GM12891 (cell line): ENCODE measurements at regions not wholly inside any gene's neighbourhood (a gene's known extent, or its start where the extent isn't known, plus 50 kb on each side); places are given as distances from the start of the nearest gene placed in this dataset.

Source experiments
- DNase-seq: peaks from one replicate; pipeline ENCODE4 v3.0.0; 2011; ENCODE audit warnings: low spot score; ENCODE audit not compliant: insufficient read length
- FAIRE-seq: peaks from 2 replicates; lab custom pipeline; 2011; peaks lifted over from hg19 to GRCh38; lab: Jason Lieb, UNC
- PAX5 ChIP-seq: IDR thresholded peaks from 2 replicates; pipeline ENCODE4 v1.6.1; 2011; ENCODE audit warnings: low read length, moderate library complexity, mild to moderate bottlenecking; ENCODE audit not compliant: insufficient read depth, severe bottlenecking
- POLR2A ChIP-seq: IDR thresholded peaks from 2 replicates; pipeline ENCODE4 v1.6.1; 2011; ENCODE audit warnings: low read depth, low read length, control low read depth
- POLR2AphosphoS5 ChIP-seq: IDR thresholded peaks from 2 replicates; pipeline ENCODE4 v1.6.1; 2011; ENCODE audit warnings: low read depth, low read length, control low read depth
- POU2F2 ChIP-seq: IDR thresholded peaks from 2 replicates; pipeline ENCODE4 v1.6.1; 2011; ENCODE audit warnings: low read depth, mild to moderate bottlenecking, control low read depth, low read length, moderate library complexity
- SPI1 ChIP-seq: IDR thresholded peaks from 2 replicates; pipeline ENCODE4 v1.6.1; 2011; ENCODE audit warnings: low read depth, low read length, control low read depth
- TAF1 ChIP-seq: IDR thresholded peaks from 2 replicates; pipeline ENCODE4 v1.6.1; 2011; ENCODE audit warnings: low read depth, low read length, control low read depth

DNA sequence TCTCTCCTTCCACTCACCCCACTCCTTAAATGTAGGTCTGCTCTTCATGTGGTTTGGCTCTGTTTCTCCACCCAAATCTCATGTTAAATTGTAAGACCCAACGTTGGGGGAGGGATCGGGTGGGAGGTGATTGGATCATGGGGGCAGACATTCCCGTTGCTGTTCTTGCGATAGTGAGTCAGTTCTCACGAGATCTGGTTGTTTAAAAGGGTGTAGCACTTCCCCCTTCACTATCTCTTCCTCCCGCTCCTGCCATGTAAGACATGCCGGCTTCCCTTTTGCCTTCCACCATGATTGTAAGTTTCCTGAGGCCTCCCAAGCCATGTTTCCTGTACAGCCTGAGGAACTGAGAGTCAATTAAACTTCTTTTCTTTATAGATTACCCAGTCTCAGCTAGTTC is 1044.5 kb upstream of the POU3F3 start:
- FAIRE-seq = no peak
- no peak for TF ChIP-seq SPI1
- no peak for TF ChIP-seq POLR2A
- TF ChIP-seq TAF1 = no peak
- TF ChIP-seq POU2F2 = no peak
- no peak for TF ChIP-seq POLR2AphosphoS5
- no peak for TF ChIP-seq PAX5
- no peak for DNase-seq

- FAIRE-seq (no peak), DNase-seq (no peak)
- TF ChIP-seq SPI1 = no peak
- no peak for TF ChIP-seq POU2F2
- no peak for TF ChIP-seq PAX5
- TF ChIP-seq POLR2A = no peak
- TF ChIP-seq TAF1 = no peak
- TF ChIP-seq POLR2AphosphoS5 = no peak
These were observed 1043.9 kb upstream of the POU3F3 start for GRCh38 chr2:103809941-103810441.

DNA sequence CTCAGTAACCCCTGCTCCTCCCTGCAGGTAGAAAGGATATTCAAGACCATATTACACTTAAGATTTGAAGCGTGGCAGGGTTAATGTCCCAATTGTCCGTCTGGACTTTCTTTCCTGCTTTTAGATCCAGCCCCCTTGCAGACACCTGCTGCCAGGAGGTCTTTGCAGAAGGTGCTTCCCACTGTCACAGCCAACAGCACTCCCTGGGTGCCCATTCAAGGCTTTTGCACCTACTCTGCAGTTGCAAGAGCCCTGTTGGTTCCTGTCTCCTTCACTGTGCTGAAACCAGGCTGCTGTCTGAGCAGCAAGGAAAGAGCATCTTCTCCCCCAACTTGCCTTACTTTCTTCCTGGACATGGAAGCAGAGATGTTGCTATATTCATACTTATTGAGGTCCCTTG is 1043.0 kb upstream of the POU3F3 start:
- DNase-seq (no peak), FAIRE-seq (no peak)
- TF ChIP-seq SPI1 (no peak), POU2F2 (no peak), TAF1 (no peak), POLR2AphosphoS5 (no peak), POLR2A (no peak), PAX5 (no peak)

GRCh38 chr2:103814016-103814415 is 1039.9 kb upstream of the POU3F3 start:
- no peak for FAIRE-seq
- no peak for DNase-seq
- TF ChIP-seq TAF1 (no peak), PAX5 (no peak), SPI1 (no peak), POLR2AphosphoS5 (no peak), POLR2A (no peak), POU2F2 (no peak)

DNA sequence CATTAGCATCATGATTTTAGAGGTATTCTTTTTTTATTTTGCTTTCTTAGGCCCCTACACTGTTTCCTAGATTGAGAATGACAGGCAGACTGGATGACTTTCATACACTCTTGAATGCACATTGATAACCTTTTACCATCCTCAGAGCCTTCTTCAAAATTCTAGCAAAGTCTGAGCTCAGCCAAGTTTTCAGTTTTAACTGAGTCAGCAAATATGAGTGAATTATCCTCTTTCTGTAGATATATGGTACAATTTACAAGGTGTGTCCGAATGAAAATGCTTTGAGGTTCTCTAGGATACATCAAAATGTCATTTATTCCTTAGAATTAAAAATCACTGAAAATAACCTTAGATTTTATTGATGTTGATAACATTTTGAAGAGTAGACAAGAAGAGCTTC is 1038.2 kb upstream of the POU3F3 start:
- no peak for FAIRE-seq
- DNase-seq = no peak
- TF ChIP-seq POLR2A (no peak), SPI1 (no peak), POU2F2 (no peak), PAX5 (no peak), POLR2AphosphoS5 (no peak), TAF1 (no peak)

DNA sequence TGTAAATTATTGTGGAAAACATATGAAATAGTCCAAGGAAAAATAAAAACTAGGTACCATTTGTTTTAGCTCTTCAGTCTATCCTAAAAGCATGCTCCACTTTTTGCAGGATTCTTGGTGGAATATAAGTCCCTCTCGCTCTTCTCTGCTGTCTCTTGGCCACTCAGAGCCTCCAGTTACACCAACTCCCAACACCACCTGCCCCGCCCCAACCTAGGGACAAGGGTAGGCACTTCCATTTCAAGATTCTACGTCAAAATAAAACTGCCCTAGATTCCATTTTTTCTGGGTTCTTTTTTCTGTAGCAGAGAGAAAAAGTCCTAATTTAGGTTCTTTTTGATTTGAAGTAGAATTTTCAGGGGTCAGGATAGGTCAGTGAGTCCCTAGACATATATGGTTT is 1036.2 kb upstream of the POU3F3 start:
- DNase-seq = no peak
- no peak for FAIRE-seq
- TF ChIP-seq PAX5 = no peak
- no peak for TF ChIP-seq POLR2A
- no peak for TF ChIP-seq SPI1
- no peak for TF ChIP-seq TAF1
- TF ChIP-seq POU2F2 = no peak
- no peak for TF ChIP-seq POLR2AphosphoS5

DNA sequence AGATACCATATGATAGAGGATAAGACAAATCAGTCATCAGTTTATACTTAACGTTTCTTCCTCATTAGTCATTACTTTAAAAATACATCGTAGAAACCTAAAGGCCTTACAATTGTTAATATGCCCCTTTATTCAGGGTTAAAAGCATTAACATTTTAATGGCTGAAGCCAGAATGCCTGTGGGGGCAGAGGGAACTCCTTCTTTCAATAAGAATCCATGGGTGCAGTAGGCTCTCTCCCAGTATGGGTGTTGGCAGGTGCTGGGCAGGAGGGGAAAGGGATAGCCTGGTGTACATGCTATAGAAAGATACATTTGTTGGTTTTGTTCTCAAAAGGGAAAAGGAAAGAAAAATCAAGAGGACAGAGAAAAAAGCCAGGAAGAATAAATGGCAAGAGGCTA is 1035.7 kb upstream of the POU3F3 start:
- no peak for FAIRE-seq
- no peak for TF ChIP-seq POLR2A
- TF ChIP-seq POLR2AphosphoS5 = no peak
- TF ChIP-seq POU2F2 = no peak
- DNase-seq = no peak

DNA sequence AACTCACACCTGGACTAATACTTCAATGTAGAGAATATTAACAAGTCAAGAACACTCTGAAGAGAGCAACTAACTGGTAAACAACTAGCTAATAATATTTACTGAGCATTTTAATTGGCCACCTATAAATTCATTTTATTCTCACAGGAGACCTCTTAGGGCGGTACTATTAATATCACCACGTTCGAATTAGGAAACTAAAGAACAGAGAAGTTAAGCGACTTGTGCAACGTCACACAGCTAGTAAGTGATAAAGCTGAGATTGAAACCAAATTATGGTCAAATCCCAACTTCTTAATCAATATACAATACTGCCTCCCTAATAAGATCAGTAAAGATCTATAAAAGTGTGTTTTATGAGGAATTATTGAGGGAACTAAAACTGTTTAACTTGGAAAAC is 1034.3 kb upstream of the POU3F3 start:
- no peak for FAIRE-seq
- TF ChIP-seq POLR2A (no peak), POU2F2 (no peak), TAF1 (no peak), POLR2AphosphoS5 (no peak), SPI1 (no peak), PAX5 (no peak)
- no peak for DNase-seq

DNA sequence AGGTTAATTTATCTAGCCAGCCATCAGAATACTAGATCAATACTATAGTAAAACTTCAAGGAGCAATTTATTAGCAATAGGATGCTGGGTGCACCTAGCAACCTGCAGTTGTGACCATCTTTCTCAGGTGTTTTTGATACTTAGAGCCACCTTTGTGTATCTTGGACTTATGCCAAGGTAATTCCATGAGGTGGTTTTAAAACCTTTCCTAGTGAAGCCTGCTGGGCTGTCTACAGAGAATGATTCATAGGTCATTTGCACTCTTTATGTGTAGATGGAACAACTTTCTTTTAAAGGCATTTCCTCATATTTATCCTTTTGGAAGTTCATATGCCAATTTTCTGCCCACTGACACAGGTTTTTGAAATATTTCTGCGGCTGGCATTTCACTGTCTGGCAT is 1030.1 kb upstream of the POU3F3 start:
- DNase-seq = no peak
- no peak for TF ChIP-seq POLR2A
- no peak for FAIRE-seq

GRCh38 chr2:103847276-103847675 is 1006.6 kb upstream of the POU3F3 start:
- DNase-seq (no peak), FAIRE-seq (no peak)
- no peak for TF ChIP-seq PAX5
- TF ChIP-seq POLR2A = no peak
- TF ChIP-seq TAF1 = no peak
- TF ChIP-seq POLR2AphosphoS5 = no peak
- TF ChIP-seq SPI1 = no peak
- TF ChIP-seq POU2F2 = no peak

GRCh38 chr2:103859238-103859637 is 994.7 kb upstream of the POU3F3 start:
- DNase-seq (no peak), FAIRE-seq (no peak)
- TF ChIP-seq PAX5 (no peak), POU2F2 (no peak), POLR2A (no peak), TAF1 (no peak), POLR2AphosphoS5 (no peak), SPI1 (no peak)
